Islet precursor cell (in vitro differentiated cells): ENCODE measurements at regions not wholly inside any gene's neighbourhood (a gene's known extent, or its start where the extent isn't known, plus 50 kb on each side); places are given as distances from the start of the nearest gene placed in this dataset.
A peak's percentile ranks its signal among the peaks of the same experiment; 100 is the strongest.

ENCODE experiments used
- DNase-seq: peaks from one replicate; pipeline ENCODE4 v3.0.0-alpha.2; 2018

- DNase-seq = no peak
These were observed 115.3 kb upstream of the PLXNC1 start for GRCh38 chr12:94033101-94033500.

GRCh38 chr12:94033784-94034183 lies 114.6 kb upstream of the PLXNC1 start:
- DNase-seq = peak; percentile 20

DNA sequence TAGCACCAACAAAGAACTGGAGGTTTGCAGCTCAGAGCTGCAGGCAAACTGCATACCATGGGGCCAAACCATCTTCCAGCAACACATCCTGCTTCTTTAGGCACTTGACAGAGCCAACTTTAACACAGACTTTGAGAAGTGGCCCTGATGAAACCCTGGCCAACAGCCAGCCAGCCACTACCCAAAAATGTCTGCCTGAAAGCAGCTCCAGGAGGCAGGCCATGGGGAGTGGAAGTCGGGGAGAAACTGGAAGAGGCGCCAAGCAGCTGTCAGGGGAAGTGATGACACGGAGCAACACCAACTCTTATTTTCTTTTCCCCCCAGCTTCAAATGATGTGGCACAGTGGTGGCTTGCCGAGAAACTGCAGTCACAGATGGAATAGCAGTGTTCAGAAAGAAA lies 110.9 kb upstream of the PLXNC1 start:
- no peak for DNase-seq

- DNase-seq = no peak
These were observed 109.8 kb upstream of the PLXNC1 start for GRCh38 chr12:94038605-94039004.

DNA sequence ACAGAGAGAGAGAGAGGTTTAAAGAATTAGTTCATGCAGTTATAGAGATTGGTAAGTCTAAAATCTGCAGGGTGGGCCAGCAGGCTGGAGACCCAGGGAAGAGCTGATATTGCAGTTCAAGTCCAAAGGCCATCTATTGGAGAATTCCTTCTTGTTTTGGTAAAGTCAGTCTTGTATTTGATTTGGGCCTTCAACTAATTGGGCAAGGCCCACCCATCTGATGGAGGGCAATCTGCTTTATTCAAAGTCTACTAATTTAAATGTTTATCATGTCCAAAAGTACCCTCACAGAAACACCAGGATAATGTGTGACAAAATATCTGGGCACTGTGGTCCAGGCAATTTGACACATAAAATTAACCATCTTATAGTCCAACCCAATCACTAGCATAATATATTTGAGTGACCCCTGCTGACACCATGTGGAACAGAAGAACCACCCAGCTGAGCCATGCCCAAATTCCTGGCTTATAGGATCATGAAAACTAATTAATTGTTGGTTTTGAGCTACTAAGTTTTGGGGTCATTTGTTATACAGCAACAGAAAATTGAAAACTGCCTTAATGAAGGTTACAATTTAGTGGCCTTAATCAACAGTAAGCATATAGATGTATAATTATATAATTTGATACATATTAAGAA lies 109.1 kb upstream of the PLXNC1 start:
- DNase-seq = no peak

GRCh38 chr12:94039914-94040313 lies 108.5 kb upstream of the PLXNC1 start:
- no peak for DNase-seq

DNA sequence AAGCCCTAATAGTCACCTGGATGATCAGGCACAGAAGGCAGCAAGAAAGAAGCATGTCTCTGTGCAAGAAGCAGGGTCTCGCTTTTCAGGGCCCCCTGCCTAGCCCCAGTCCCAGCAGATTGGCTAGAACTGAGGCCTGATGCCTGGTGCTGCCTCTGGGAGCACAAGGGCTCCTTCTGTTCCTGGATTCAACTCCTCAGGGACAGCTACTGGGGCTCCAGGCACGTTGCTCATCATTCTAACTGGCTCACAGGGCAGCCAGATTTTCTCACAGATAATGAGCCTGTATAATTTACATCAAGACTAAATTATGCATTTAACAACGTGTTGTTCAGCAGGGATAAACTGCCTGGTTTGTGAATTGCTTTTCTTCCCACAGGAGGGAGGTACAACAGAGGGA lies 106.5 kb upstream of the PLXNC1 start:
- DNase-seq = peak; percentile 65

GRCh38 chr12:94042321-94042720 lies 106.1 kb upstream of the PLXNC1 start:
- DNase-seq = peak; percentile 40

GRCh38 chr12:94046626-94047410 lies 101.6 kb upstream of the PLXNC1 start:
- DNase-seq = peak; percentile 49

DNA sequence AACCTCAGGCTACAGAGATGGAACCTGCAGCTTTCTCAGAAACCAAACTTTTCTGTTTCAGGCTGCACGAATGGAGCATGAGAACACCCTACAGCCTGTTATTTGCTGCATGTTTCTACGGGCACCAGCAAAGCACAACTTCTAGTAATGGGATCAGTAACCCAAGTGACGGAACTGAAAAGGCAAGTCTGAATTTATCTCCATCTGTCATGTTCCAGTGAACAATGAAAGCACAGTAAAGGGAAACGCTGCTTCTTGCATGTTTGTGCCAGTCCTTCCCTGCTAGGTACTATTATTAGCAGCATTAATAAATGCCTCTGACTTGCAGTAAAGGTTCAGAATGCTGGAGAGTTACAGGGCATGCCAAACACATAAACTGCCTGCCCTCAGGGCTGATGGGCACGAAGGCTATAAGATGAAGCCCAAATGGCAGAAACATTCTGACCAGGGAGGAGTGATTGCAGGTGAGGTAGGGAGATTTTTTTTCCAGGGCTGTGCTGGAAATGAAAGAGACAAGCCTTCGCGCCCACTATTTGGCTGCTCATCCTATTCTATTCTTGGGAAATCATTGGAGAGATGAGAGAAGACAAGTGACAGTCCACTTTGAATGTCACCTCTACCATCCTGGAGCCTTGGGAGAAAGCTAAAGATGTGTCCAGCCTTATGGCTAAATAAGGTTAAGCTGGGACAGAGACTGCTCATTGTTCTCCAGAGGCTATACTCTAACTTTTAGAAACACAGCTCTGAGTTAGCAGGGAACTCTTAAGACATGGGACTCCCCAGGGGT lies 100.4 kb upstream of the PLXNC1 start:
- DNase-seq = no peak

GRCh38 chr12:94048757-94049156 lies 99.6 kb upstream of the PLXNC1 start:
- DNase-seq = no peak

DNA sequence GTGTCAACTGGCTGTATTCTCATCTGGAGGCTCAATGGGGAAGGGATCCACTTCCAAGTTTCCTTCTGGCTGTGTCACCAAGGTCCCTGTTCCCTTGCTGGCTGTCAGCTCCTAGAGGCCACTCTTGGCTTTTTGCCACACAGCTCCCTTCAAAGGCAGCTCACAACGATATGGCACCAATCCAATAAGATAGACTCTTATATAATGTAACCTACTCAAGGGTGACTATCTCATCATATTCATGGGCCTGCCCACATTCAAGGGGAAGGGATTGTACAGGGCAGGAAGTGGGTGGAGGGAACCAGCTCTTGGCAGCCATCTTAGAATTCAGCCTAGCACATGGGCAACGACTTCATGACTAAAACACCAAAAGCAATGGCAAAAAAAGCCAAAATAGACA lies 98.7 kb upstream of the PLXNC1 start:
- DNase-seq = no peak

GRCh38 chr12:94053676-94054075 lies 94.7 kb upstream of the PLXNC1 start:
- no peak for DNase-seq

DNA sequence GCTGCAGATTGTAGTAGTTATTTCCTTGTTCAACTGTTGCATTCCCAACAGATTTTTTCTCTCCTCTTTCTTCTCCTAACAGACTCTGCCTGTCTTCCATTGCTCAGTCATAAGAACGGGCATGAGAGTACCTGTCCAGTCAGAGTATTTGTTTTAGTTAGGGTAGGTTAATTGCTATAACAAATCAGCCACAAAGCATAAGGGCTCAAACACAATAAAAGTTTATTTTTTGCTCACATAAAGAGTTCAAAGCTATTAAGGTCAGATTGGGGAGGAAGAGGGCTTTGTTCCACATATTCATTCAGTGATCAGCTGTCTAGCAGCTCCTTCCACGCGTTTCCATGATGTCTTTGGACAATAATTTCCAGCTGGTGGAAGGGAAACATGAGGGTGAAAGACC lies 92.8 kb upstream of the PLXNC1 start:
- no peak for DNase-seq

- DNase-seq = no peak
These were observed 91.8 kb upstream of the PLXNC1 start for GRCh38 chr12:94056419-94057158.

- peak; percentile 82 for DNase-seq
These were observed 90.9 kb upstream of the PLXNC1 start for GRCh38 chr12:94057262-94058151.

DNA sequence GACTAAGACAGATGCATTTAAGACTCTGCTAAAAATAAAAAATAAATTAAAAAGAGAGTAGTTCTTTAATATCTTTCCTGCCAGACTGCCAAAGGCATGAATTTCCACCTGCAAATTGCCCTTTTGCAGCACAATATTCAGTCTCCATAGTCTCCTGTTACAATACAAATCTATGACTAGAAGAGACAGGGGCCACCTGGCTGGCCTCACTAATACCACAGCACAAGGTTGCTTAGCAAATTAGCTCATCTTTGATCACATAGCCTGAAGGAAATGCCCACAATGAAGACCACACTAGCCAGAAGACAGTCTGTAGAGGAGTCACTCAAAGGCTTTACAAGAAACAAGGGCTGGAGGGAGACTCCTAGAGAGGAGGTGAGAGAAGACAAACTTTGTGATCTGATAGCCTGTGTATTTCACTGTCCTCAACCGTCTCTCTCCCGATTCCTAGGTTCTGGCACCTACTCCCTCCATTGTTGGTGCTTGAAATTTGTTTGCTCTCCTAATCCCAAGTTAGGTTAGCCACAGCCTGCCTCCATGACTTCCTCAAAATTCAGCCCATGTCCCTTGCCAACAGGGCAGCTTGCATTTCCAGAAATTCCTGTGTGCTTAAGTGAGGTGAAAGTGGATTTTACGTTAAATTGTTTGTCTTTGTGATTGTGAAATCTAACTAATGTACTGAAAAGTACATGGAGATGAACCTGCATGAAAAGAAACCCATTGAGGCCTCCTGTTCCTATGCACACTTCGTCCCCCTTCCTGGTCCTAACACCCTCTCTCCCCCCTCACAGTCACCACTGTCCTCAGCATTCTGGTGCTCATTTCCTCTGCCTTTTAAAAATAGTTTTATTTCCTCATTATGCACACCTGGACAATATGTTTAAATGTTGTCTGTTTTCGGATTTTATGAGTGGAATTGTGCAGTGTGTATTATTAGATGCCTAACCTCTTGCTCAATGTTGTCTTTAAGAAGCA lies 88.7 kb upstream of the PLXNC1 start:
- no peak for DNase-seq

GRCh38 chr12:94062194-94062593 lies 86.2 kb upstream of the PLXNC1 start:
- DNase-seq = no peak

DNA sequence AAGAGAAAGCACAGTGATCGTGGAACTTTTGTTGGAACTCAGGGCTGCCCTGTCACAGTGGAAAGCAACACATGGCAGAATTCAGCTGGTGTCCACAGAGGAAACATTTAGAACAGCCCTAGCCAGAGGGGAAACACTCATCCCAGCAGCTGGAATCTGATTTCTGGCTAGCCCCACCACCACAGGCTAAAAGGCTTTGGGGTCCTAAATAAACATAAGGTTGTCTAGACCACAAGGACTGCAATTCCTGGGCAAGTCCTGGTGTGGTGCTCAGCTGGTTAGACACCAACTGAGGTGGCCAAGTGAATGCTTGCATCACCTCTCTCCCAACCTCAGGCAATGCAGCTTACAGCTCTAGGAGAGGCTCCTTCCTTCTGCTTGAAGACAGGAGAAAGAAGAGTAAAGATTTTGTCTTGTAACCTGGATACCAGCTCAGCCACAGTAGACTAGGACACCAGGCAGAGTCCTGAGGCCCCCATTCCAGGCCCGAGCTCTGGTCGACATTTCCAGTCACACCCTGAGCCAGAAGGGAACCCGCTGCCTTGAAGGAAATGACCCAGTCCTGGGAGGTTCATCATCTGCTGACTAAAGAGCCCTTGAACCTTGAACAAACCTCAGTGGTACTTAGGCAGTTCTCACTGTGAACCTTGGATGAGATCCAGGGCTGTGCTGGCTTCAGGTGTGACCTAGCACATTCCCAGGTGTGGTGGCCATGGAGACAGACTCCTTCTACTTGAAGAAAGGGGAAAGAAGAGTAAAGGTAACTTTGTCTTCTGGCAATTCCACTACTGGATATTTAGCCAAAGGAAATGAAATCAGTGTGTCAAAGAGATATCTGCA lies 85.4 kb upstream of the PLXNC1 start:
- DNase-seq = no peak

- DNase-seq = no peak
These were observed 77.9 kb upstream of the PLXNC1 start for GRCh38 chr12:94070520-94070919.
